Esophagus muscularis mucosa (tissue), 4 donors: ENCODE measurements at regions not wholly inside any gene's neighbourhood (a gene's known extent, or its start where the extent isn't known, plus 50 kb on each side); places are given as distances from the start of the nearest gene placed in this dataset.

Experiments used
- CTCF ChIP-seq, 3 experiments: fragments of 200-600 bp in 2 of 3; fragments of 450-650 bp in 1 of 3; sonication (generic) in 2 of 3; IDR thresholded peaks; one replicate each; pipeline ENCODE4 v1.5.1; 2017 to 2019; ENCODE audit warnings: antibody characterized with exemption in 3 of 3, mild to moderate bottlenecking in 2 of 3, moderate library complexity in 1 of 3
- EP300 ChIP-seq: sonication (generic); formaldehyde crosslinking; IDR thresholded peaks from one replicate; pipeline ENCODE4 v1.6.1; 2017; ENCODE audit warnings: antibody characterized with exemption
- POLR2A ChIP-seq: fragments of 450-650 bp; IDR thresholded peaks from one replicate; pipeline ENCODE4 v1.6.1; 2017; ENCODE audit warnings: antibody characterized with exemption, moderate library complexity, mild to moderate bottlenecking, low read depth

GRCh38 chr2:222088561-222088960, 210.2 kb downstream of the PAX3 start:
- no peak for TF ChIP-seq CTCF (IDR thresholded peaks at IDR 0.05)
- TF ChIP-seq EP300 = no peak
- no peak for TF ChIP-seq POLR2A
